Fibroblast of the aortic adventitia (primary cell): ENCODE measurements at regions not wholly inside any gene's neighbourhood (a gene's known extent, or its start where the extent isn't known, plus 50 kb on each side); places are given as distances from the start of the nearest gene placed in this dataset.

Source experiments
- DNase-seq: peaks from one replicate; pipeline ENCODE4 v3.0.0-alpha.2; 2010; ENCODE audit warnings: low read depth
- H3K4me3 ChIP-seq: 2 replicates; pipeline ENCODE4 v1.5.1; 2011; ENCODE audit warnings: low read depth, mild to moderate bottlenecking, control low read depth, low read length, moderate library complexity
- TF ChIP-seq, protein P1 (sequence below): IDR thresholded peaks from 2 replicates; pipeline ENCODE4 v1.5.1; 2011; ENCODE audit warnings: mild to moderate bottlenecking, low read length, control low read depth, inconsistent platforms; ENCODE audit not compliant: insufficient read depth

DNA sequence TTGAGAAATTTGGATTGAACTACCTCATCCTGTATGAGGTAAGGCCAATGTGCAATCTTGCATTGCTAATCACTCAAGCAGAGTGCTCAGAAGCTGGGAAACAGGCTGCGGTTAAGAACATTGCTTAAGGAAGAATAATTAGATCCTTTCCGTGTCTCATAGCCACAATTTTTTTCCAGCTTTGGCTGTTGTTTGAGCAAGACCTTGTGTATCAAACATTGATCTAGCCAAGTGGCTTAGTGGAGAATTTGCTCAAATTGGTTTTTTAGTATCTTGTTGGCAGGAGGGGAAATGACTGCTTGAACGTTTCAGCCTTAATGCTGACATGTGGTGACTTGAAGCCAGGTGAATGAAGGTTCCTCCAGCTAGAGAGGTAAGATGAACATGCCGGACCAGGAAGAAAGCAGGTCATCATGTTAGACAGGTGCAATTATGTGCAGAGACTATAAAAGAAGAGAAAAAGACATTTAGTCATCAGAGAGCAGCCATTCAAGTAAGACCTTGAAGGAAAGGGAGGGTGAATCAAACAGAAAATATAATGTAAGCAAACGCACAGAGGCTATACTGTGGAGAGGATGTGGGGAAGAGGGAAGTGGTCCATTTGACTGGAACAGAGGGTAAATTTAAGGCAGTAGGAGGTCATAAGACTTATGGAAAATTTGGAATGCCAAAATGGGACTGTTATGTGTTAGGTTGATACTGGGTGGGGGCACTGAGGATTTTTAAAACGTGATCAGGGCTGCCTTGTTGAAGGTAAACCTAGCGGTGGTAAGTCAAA, 98.9 kb upstream of the CYP1B1 start:
- TF ChIP-seq, protein P1, sequence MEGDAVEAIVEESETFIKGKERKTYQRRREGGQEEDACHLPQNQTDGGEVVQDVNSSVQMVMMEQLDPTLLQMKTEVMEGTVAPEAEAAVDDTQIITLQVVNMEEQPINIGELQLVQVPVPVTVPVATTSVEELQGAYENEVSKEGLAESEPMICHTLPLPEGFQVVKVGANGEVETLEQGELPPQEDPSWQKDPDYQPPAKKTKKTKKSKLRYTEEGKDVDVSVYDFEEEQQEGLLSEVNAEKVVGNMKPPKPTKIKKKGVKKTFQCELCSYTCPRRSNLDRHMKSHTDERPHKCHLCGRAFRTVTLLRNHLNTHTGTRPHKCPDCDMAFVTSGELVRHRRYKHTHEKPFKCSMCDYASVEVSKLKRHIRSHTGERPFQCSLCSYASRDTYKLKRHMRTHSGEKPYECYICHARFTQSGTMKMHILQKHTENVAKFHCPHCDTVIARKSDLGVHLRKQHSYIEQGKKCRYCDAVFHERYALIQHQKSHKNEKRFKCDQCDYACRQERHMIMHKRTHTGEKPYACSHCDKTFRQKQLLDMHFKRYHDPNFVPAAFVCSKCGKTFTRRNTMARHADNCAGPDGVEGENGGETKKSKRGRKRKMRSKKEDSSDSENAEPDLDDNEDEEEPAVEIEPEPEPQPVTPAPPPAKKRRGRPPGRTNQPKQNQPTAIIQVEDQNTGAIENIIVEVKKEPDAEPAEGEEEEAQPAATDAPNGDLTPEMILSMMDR, result no peak
- H3K4me3 ChIP-seq, result no peak overlapping the region
- DNase-seq, result peak; percentile 99

DNA sequence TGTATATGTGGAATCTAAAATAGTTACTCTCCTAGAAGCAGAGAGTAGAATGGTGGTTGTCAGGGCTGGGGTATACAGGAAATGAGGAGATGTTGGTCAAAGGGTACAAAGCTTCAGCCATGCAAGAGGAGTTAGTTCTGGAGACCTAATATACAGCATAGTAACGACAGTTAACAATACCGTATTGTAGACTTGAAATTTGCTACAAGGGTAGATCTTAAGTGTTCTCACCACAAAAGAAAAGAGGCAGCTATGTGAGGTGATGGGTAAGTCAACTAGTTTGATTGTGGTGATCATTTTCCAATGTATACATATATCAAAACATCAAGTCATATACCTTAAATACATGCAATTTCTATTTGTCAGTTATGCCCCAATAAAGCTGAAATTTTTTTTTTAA, 98.2 kb upstream of the CYP1B1 start:
- DNase-seq, result no peak
- no peak overlapping the region for H3K4me3 ChIP-seq
- TF ChIP-seq, protein P1, result no peak

GRCh38 chr2:38173683-38174082, 97.7 kb upstream of the CYP1B1 start:
- TF ChIP-seq, protein P1, result no peak
- DNase-seq, result no peak
- H3K4me3 ChIP-seq, result no peak overlapping the region

DNA sequence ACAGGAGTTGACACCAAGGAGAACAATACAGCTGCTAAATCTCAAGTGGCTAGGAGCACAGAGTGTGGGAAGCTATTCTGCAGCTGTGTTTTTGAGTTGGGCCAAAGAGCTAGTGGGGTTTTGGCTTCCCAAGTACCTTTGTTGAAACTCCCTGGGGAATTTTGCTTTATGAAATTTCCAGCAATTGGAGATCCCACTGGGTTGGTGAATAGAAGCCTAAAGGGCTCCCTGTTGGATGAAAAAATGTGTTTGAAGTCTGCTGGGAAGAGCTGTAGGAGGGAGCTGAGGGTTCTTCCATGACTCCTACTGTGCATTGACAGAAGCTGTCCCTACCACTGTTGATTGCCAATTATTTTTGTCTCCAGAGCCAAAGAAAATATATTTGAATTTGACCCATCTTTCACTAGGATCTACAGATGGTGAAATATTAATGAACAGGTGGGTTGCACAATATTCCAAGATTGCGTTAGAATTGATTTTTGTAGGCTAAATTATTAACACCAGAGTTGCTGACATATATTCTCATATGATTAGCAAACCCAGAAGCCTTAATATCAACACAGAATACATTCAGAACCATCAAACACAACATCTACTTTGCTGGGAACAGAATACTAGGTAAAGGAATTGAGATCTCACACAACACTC, 95.4 kb upstream of the CYP1B1 start:
- DNase-seq, result peak; percentile 56
- no peak overlapping the region for H3K4me3 ChIP-seq
- TF ChIP-seq, protein P1, result no peak

DNA sequence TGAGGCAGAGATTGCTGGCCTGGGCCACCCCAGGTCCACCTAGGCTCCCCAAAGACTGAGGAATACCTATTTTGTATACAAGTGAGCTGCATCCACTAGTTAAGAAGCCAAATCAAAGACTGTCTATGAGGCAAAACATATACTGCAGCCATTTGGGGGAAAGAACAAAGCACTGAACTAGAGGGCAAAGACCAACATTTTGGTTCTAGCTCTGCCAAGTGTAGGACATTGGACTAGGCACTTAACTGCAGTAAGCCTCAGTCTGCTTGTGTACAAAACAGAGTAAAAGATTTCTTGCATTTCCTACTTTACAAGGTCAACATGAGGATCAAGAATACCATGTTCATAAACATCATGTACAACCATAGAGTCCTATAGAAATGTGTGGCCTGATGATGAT, 94.8 kb upstream of the CYP1B1 start:
- H3K4me3 ChIP-seq, result no peak overlapping the region
- no peak for DNase-seq
- TF ChIP-seq, protein P1, result no peak

- TF ChIP-seq, protein P1, result no peak
- no peak for DNase-seq
- H3K4me3 ChIP-seq, result no peak overlapping the region
These were observed 94.1 kb upstream of the CYP1B1 start for GRCh38 chr2:38170067-38170466.
